SK-N-SH (cell line): ENCODE measurements at regions not wholly inside any gene's neighbourhood (a gene's known extent, or its start where the extent isn't known, plus 50 kb on each side); places are given as distances from the start of the nearest gene placed in this dataset.

ENCODE experiments used
- EP300 ChIP-seq, 2 experiments: IDR thresholded peaks; 2 replicates each; pipeline versions ENCODE4 v1.4.0 to v1.6.1; 2012; ENCODE audit warnings: borderline replicate concordance in 1 of 2, low read depth in 1 of 2, low read length in 1 of 2
- EZH2phosphoT487 ChIP-seq: fragments of 200-600 bp; sonication (generic); IDR thresholded peaks from 2 replicates; pipeline ENCODE4 v1.6.1; 2017; ENCODE audit warnings: low read depth, mixed run types, mild to moderate bottlenecking, antibody characterized with exemption, moderate library complexity, borderline replicate concordance
- GABPA ChIP-seq: IDR thresholded peaks from 2 replicates; pipeline ENCODE4 v1.4.0; 2012; ENCODE audit warnings: low read depth, mild to moderate bottlenecking
- JUND ChIP-seq: IDR thresholded peaks from 2 replicates; pipeline ENCODE4 v1.4.0; 2012
- NRF1 ChIP-seq: IDR thresholded peaks from 2 replicates; pipeline ENCODE4 v1.6.1; 2012; ENCODE audit warnings: low read depth, mild to moderate bottlenecking, low read length
- POLR2AphosphoS5 ChIP-seq: IDR thresholded peaks from 2 replicates; pipeline ENCODE4 v1.6.1; 2012; ENCODE audit warnings: low read depth, low read length
- RCOR1 ChIP-seq: fragments of 150-350 bp; IDR thresholded peaks from 2 replicates; pipeline ENCODE4 v1.6.1; 2017; ENCODE audit warnings: antibody characterized with exemption, low read length
- RFX5 ChIP-seq: IDR thresholded peaks from 2 replicates; pipeline ENCODE4 v1.6.1; 2012; ENCODE audit warnings: mild to moderate bottlenecking, improper control_type of control experiment, low read length
- SMC3 ChIP-seq: IDR thresholded peaks from 2 replicates; pipeline ENCODE4 v1.6.1; 2012; ENCODE audit warnings: low read depth, low read length, improper control_type of control experiment
- TCF12 ChIP-seq: IDR thresholded peaks from 2 replicates; pipeline ENCODE4 v1.4.0; 2012
- YY1 ChIP-seq: IDR thresholded peaks from 2 replicates; pipeline ENCODE4 v1.4.0; 2012; ENCODE audit warnings: low read depth, mild to moderate bottlenecking
- TF ChIP-seq, protein P1 (sequence below): fragments of 200-600 bp; sonication (generic); IDR thresholded peaks from 2 replicates; pipeline ENCODE4 v1.6.1; 2017; ENCODE audit warnings: antibody characterized with exemption, mild to moderate bottlenecking, moderate library complexity
- TF ChIP-seq, protein P2 (sequence below): IDR thresholded peaks from 2 replicates; pipeline ENCODE4 v1.4.0; 2012; ENCODE audit warnings: low read depth

DNA sequence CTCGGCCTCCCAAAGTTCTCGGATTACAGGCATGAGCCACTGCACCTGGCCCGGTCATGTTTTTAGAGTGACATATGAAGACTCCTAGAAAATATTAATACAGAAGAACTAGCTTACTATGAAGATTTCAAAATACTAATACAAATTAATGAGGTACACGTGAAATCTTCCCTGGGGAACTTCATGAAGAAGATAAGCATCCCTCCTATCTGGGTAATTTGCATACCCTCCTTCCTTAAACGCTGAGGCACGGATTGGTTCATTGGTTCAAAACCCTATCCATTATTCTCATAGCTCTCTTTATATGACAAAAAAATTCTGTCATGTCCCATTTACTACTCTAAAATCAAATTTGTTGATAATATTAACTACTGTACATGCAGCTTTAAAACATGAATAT lies 224.8 kb upstream of the KLF14 start:
- TF ChIP-seq, protein P1, sequence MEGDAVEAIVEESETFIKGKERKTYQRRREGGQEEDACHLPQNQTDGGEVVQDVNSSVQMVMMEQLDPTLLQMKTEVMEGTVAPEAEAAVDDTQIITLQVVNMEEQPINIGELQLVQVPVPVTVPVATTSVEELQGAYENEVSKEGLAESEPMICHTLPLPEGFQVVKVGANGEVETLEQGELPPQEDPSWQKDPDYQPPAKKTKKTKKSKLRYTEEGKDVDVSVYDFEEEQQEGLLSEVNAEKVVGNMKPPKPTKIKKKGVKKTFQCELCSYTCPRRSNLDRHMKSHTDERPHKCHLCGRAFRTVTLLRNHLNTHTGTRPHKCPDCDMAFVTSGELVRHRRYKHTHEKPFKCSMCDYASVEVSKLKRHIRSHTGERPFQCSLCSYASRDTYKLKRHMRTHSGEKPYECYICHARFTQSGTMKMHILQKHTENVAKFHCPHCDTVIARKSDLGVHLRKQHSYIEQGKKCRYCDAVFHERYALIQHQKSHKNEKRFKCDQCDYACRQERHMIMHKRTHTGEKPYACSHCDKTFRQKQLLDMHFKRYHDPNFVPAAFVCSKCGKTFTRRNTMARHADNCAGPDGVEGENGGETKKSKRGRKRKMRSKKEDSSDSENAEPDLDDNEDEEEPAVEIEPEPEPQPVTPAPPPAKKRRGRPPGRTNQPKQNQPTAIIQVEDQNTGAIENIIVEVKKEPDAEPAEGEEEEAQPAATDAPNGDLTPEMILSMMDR = no peak
- TF ChIP-seq YY1 = no peak
- TF ChIP-seq POLR2AphosphoS5 = no peak
- TF ChIP-seq EZH2phosphoT487 = no peak
- TF ChIP-seq TCF12 = no peak
- no peak for TF ChIP-seq EP300 (IDR thresholded peaks at IDR 0.05; ENCODE audit: borderline replicate concordance in 1 of 2, low read depth in 1 of 2, low read length in 1 of 2)
- TF ChIP-seq RFX5 = no peak
- no peak for TF ChIP-seq SMC3
- TF ChIP-seq JUND = no peak
- TF ChIP-seq, protein P2, sequence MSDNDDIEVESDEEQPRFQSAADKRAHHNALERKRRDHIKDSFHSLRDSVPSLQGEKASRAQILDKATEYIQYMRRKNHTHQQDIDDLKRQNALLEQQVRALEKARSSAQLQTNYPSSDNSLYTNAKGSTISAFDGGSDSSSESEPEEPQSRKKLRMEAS = no peak
- no peak for TF ChIP-seq RCOR1
- TF ChIP-seq NRF1 = no peak
- TF ChIP-seq GABPA = no peak
